Panc1 (cell line): ENCODE measurements at regions not wholly inside any gene's neighbourhood (a gene's known extent, or its start where the extent isn't known, plus 50 kb on each side); places are given as distances from the start of the nearest gene placed in this dataset.

Experiments
- ATAC-seq: fragments of 200-7000 bp; cut with Tn5 transposase; 2 replicates; pipeline ENCODE4 v1.9.1; 2020; ENCODE audit warnings: mild to moderate bottlenecking, moderate library complexity
- BruUV-seq: library from RNA; stranded (reverse); fragments of 400-500 nt; replicated peaks from 2 replicates; lab custom pipeline; 2021; lab: Mats Ljungman, UMichigan
- CTCF ChIA-PET: fragments of 300-600 bp; sonication (Branson Sonifier 250); formaldehyde crosslinking; loops from one replicate; lab custom pipeline; 2022; ENCODE audit warnings: antibody characterized with exemption; lab: Charles Lee
- POLR2A ChIA-PET: fragments of 300-600 bp; sonication (Branson Sonifier 250); formaldehyde crosslinking; loops from one replicate; lab custom pipeline; 2022; ENCODE audit warnings: antibody characterized with exemption; lab: Charles Lee
- DNase-seq: peaks from one replicate; pipeline ENCODE4 v3.0.0-alpha.2; 2010; ENCODE audit warnings: low read depth, low spot score
- H3K27ac ChIP-seq: 2 replicates; pipeline ENCODE4 v1.5.1; 2011; ENCODE audit warnings: mild to moderate bottlenecking, low read length, inconsistent platforms
- H3K27me3 ChIP-seq: fragments of 200-500 bp; sonication (Bioruptor generic); 2 replicates; pipeline ENCODE4 v1.6.0; 2014; ENCODE audit warnings: low read length, inconsistent platforms; ENCODE audit not compliant: control insufficient read depth, insufficient read depth
- H3K36me3 ChIP-seq: fragments of 200-500 bp; sonication (Bioruptor generic); 2 replicates; pipeline ENCODE4 v1.5.1; 2014; ENCODE audit warnings: inconsistent platforms, mild to moderate bottlenecking, low read length, moderate library complexity; ENCODE audit not compliant: control insufficient read depth, insufficient read depth
- H3K4me1 ChIP-seq: 2 replicates; pipeline ENCODE4 v1.5.1; 2011; ENCODE audit warnings: inconsistent platforms, mild to moderate bottlenecking, low read length, moderate library complexity; ENCODE audit not compliant: control insufficient read depth, insufficient read depth
- H3K4me3 ChIP-seq, 2 experiments: 2 replicates each; pipeline ENCODE4 v1.5.1; 2011 to 2012; ENCODE audit warnings: low read depth in 2 of 2, low read length in 2 of 2, mild to moderate bottlenecking in 2 of 2, inconsistent platforms in 1 of 2, moderate library complexity in 1 of 2
- H3K9me3 ChIP-seq: fragments of 200-500 bp; sonication (Bioruptor generic); 2 replicates; pipeline ENCODE4 v1.5.1; 2014; ENCODE audit warnings: low read depth, mild to moderate bottlenecking, inconsistent platforms, low read length, moderate library complexity; ENCODE audit not compliant: control insufficient read depth, insufficient read depth
- REST ChIP-seq, 2 experiments: IDR thresholded peaks; 2 replicates each; pipeline ENCODE4 v1.6.1; 2011 to 2012; ENCODE audit warnings: low read depth in 2 of 2, control low read depth in 1 of 2, low read length in 1 of 2, mild to moderate bottlenecking in 1 of 2, moderate library complexity in 1 of 2; ENCODE audit not compliant: insufficient read depth in 1 of 2
- SIN3A ChIP-seq: IDR thresholded peaks from 2 replicates; pipeline ENCODE4 v1.6.1; 2012; ENCODE audit warnings: low read depth, mild to moderate bottlenecking, low read length, moderate library complexity, borderline replicate concordance; ENCODE audit not compliant: insufficient read depth
- TCF7L2 ChIP-seq: IDR thresholded peaks from 2 replicates; pipeline ENCODE4 v1.6.1; 2011; ENCODE audit warnings: mild to moderate bottlenecking, low read depth, low read length, inconsistent platforms
- in situ Hi-C: cut with HindIII; loops from 2 replicates; pipeline ENCODE4 v1.10.0; 2016; ENCODE audit warnings: low sequenced_read_pairs, low pct_unique_long_range_greater_than_20kb
- intact Hi-C: fragments of 100-400 bp; cut with micrococcal nuclease; formaldehyde crosslinking; loops from one replicate; pipeline ENCODE4 v1.10.0; 2022; ENCODE audit not compliant: unreplicated experiment
- TF ChIP-seq, protein P1 (sequence below): fragments of 450-650 bp; IDR thresholded peaks from 2 replicates; pipeline ENCODE4 v1.5.1; 2017; ENCODE audit warnings: mild to moderate bottlenecking

- CTCF ChIA-PET = no interaction called here
- no TSS peak for BruUV-seq
- Histone ChIP-seq H3K4me3 (no peak overlapping the region), H3K27ac (no peak overlapping the region), H3K27me3 (no peaks in the 10 kb centered on the region), H3K36me3 (no peaks in the 10 kb centered on the region), H3K4me1 (no peaks in the 10 kb centered on the region), H3K9me3 (no peaks in the 10 kb centered on the region)
- in situ Hi-C loops (no loop called here), intact Hi-C loops (no loop called here)
- no peak for DNase-seq
- no peak for ATAC-seq
- POLR2A ChIA-PET = no interaction called here
- TF ChIP-seq, protein P1, sequence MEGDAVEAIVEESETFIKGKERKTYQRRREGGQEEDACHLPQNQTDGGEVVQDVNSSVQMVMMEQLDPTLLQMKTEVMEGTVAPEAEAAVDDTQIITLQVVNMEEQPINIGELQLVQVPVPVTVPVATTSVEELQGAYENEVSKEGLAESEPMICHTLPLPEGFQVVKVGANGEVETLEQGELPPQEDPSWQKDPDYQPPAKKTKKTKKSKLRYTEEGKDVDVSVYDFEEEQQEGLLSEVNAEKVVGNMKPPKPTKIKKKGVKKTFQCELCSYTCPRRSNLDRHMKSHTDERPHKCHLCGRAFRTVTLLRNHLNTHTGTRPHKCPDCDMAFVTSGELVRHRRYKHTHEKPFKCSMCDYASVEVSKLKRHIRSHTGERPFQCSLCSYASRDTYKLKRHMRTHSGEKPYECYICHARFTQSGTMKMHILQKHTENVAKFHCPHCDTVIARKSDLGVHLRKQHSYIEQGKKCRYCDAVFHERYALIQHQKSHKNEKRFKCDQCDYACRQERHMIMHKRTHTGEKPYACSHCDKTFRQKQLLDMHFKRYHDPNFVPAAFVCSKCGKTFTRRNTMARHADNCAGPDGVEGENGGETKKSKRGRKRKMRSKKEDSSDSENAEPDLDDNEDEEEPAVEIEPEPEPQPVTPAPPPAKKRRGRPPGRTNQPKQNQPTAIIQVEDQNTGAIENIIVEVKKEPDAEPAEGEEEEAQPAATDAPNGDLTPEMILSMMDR = no peak
- no peak for TF ChIP-seq REST (IDR thresholded peaks at IDR 0.05; ENCODE audit: insufficient read depth in 1 of 2, low read depth in 2 of 2, low read length in 1 of 2)
- no peak for TF ChIP-seq TCF7L2
- no peak for TF ChIP-seq SIN3A
Measured at GRCh38 chr10:78860260-78860914, 208.4 kb upstream of the ZMIZ1 start.

DNA sequence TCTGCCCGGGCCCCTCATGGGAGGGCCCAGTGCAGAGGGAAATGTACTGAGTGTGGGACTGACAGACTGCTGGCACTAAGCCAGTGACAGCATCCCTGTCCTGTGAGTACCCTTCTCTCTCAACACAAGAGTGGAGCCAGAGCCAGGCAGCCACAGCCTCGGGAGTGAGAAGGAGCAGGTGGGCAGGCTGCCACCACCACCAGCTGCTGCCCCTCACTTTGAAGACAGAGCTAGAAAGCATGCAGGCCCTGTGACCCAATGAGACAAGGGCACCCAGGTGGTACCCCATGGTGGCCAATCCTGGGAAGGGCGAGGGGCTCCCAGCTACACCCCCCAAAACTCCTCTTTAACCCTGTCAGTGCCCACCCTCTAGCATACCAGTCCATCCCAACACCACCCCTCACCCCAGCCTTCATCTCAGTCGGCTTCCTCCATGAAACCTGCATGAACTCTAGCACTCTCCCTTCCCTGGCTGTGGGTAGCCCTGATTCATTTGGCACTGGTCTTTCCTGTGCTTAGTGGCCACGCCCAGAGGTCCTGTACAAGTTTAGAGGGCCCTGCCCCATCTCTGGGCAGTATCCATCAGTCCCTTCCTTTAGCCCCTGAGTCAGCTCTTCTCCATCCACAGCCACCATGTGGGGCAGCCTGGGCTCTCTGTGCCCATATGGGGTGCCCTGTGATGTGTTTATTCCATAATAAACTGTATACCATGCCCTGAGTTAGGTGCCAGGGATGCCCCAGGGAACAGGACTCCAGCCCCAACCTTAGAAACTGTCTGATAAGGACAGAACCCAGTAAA lies 207.0 kb upstream of the ZMIZ1 start:
- BruUV-seq = no TSS peak
- Histone ChIP-seq H3K27ac (no peak overlapping the region), H3K27me3 (no peaks in the 10 kb centered on the region), H3K4me1 (no peaks in the 10 kb centered on the region), H3K36me3 (no peaks in the 10 kb centered on the region), H3K9me3 (no peaks in the 10 kb centered on the region), H3K4me3 (no peak overlapping the region)
- DNase-seq = no peak
- in situ Hi-C loops = no loop called here
- TF ChIP-seq, protein P1 = no peak
- TF ChIP-seq SIN3A = no peak
- TF ChIP-seq TCF7L2 = no peak
- TF ChIP-seq REST (IDR thresholded peaks at IDR 0.05; ENCODE audit: insufficient read depth in 1 of 2, low read depth in 2 of 2, low read length in 1 of 2) = no peak
- ChIA-PET POLR2A (interaction anchor here (0.6 kb wide), 1 partner anchor 286 kb away, joined by 3 read pairs; no protein-coding TSS in a partner anchor), CTCF (no interaction called here)
- ATAC-seq = no peak
- intact Hi-C loops = no loop called here
